Astrocyte (in vitro differentiated cells and primary cell): ENCODE measurements at regions not wholly inside any gene's neighbourhood (a gene's known extent, or its start where the extent isn't known, plus 50 kb on each side); places are given as distances from the start of the nearest gene placed in this dataset.

Source experiments
- CTCF ChIP-seq: IDR thresholded peaks from 2 replicates; pipeline ENCODE4 v1.5.1; 2011; ENCODE audit warnings: low read depth, mild to moderate bottlenecking, inconsistent platforms, low read length, moderate library complexity; ENCODE audit not compliant: insufficient read depth
- EZH2 ChIP-seq: IDR thresholded peaks from 2 replicates; pipeline ENCODE4 v1.6.1; 2012; ENCODE audit warnings: mild to moderate bottlenecking, low read length, inconsistent platforms; ENCODE audit not compliant: insufficient read depth

- no peak for TF ChIP-seq CTCF
- TF ChIP-seq EZH2: no peak
Observed at GRCh38 chr12:19689226-19689625, 249.9 kb downstream of the AEBP2 start.
